ENCODE measurements at regions not wholly inside any gene's neighbourhood (a gene's known extent, or its start where the extent isn't known, plus 50 kb on each side); places are given as distances from the start of the nearest gene placed in this dataset.

- DNase-seq (ENCODE audit: low read depth): no peak
These were observed 88.0 kb downstream of the SOX9 start for GRCh38 chr17:72208832-72209231.

GRCh38 chr17:72212041-72212440 lies 91.2 kb downstream of the SOX9 start:
- DNase-seq (ENCODE audit: low read depth): no peak

- no peak for DNase-seq (ENCODE audit: low read depth)
These were observed 94.7 kb downstream of the SOX9 start for GRCh38 chr17:72215490-72215889.

- DNase-seq (ENCODE audit: low read depth): no peak
These were observed 95.1 kb downstream of the SOX9 start for GRCh38 chr17:72215928-72216327.

GRCh38 chr17:72219137-72219823 lies 98.5 kb downstream of the SOX9 start:
- DNase-seq (ENCODE audit: low read depth): no peak

GRCh38 chr17:72219824-72220493 lies 99.1 kb downstream of the SOX9 start:
- no peak for DNase-seq (ENCODE audit: low read depth)

GRCh38 chr17:72222661-72223380 lies 102.0 kb downstream of the SOX9 start:
- no peak for DNase-seq (ENCODE audit: low read depth)

- DNase-seq (ENCODE audit: low read depth): no peak
These were observed 103.1 kb downstream of the SOX9 start for GRCh38 chr17:72223866-72224291.

GRCh38 chr17:72226322-72226721 lies 105.5 kb downstream of the SOX9 start:
- DNase-seq (ENCODE audit: low read depth): no peak

GRCh38 chr17:72233986-72234385 lies 113.2 kb downstream of the SOX9 start:
- no peak for DNase-seq (ENCODE audit: low read depth)

GRCh38 chr17:72234985-72235384 lies 114.2 kb downstream of the SOX9 start:
- no peak for DNase-seq (ENCODE audit: low read depth)

- no peak for DNase-seq (ENCODE audit: low read depth)
These were observed 116.3 kb downstream of the SOX9 start for GRCh38 chr17:72236980-72237633.

- DNase-seq (ENCODE audit: low read depth): no peak
These were observed 117.4 kb downstream of the SOX9 start for GRCh38 chr17:72238157-72238673.

GRCh38 chr17:72239548-72239947 lies 118.7 kb downstream of the SOX9 start:
- no peak for DNase-seq (ENCODE audit: low read depth)

- no peak for DNase-seq (ENCODE audit: low read depth)
These were observed 119.5 kb downstream of the SOX9 start for GRCh38 chr17:72240333-72240732.

- DNase-seq (ENCODE audit: low read depth): peak; percentile 15
These were observed 123.7 kb downstream of the SOX9 start for GRCh38 chr17:72244494-72244893.

GRCh38 chr17:72244956-72245355 lies 124.1 kb downstream of the SOX9 start:
- DNase-seq (ENCODE audit: low read depth): peak; percentile 16

- no peak for DNase-seq (ENCODE audit: low read depth)
These were observed 128.6 kb downstream of the SOX9 start for GRCh38 chr17:72249441-72249840.

- DNase-seq (ENCODE audit: low read depth): no peak
These were observed 129.4 kb downstream of the SOX9 start for GRCh38 chr17:72250206-72250605.

- DNase-seq (ENCODE audit: low read depth): no peak
These were observed 132.8 kb downstream of the SOX9 start for GRCh38 chr17:72253597-72253996.

- DNase-seq (ENCODE audit: low read depth): no peak
These were observed 134.1 kb downstream of the SOX9 start for GRCh38 chr17:72254808-72255449.

GRCh38 chr17:72255481-72255880 lies 134.7 kb downstream of the SOX9 start:
- no peak for DNase-seq (ENCODE audit: low read depth)
